PC-9 (cell line): ENCODE measurements at regions not wholly inside any gene's neighbourhood (a gene's known extent, or its start where the extent isn't known, plus 50 kb on each side); places are given as distances from the start of the nearest gene placed in this dataset.

Experiments
- BruUV-seq: library from RNA; stranded (reverse); fragments of 400-500 nt; replicated peaks from 2 replicates; lab custom pipeline; 2021; lab: Mats Ljungman, UMichigan
- CTCF ChIA-PET: fragments of 300-600 bp; sonication (Branson Sonifier 250); formaldehyde crosslinking; loops from one replicate; lab custom pipeline; 2022; ENCODE audit warnings: antibody characterized with exemption; lab: Charles Lee
- POLR2A ChIA-PET: fragments of 300-600 bp; sonication (Branson Sonifier 250); formaldehyde crosslinking; loops from one replicate; lab custom pipeline; 2022; ENCODE audit warnings: antibody characterized with exemption; ENCODE audit not compliant: unreplicated experiment; lab: Charles Lee
- DNase-seq, 2 experiments: peaks; one replicate each; pipeline versions ENCODE4 v3.0.0 to v3.0.0-alpha.2; 2015 to 2022; ENCODE audit warnings: mixed read lengths in 1 of 2
- H2AFZ ChIP-seq: fragments of 200-600 bp; sonication (generic); 2 replicates; pipeline ENCODE4 v1.8.1; 2017; ENCODE audit warnings: antibody characterized with exemption
- H3F3A ChIP-seq: fragments of 200-600 bp; sonication (generic); 2 replicates; pipeline ENCODE4 v1.8.1; 2017; ENCODE audit warnings: antibody characterized with exemption, mild to moderate bottlenecking, low read depth; ENCODE audit not compliant: insufficient read depth
- H3K27ac ChIP-seq: fragments of 200-600 bp; sonication (generic); 2 replicates; pipeline ENCODE4 v1.6.1; 2016; ENCODE audit warnings: mixed run types
- H3K27me3 ChIP-seq: fragments of 200-600 bp; sonication (generic); 2 replicates; pipeline ENCODE4 v1.6.1; 2016; ENCODE audit warnings: low read depth, mixed run types; ENCODE audit not compliant: insufficient read depth
- H3K36me3 ChIP-seq: fragments of 200-600 bp; sonication (generic); 2 replicates; pipeline ENCODE4 v1.6.1; 2016; ENCODE audit warnings: low read depth, mixed run types
- H3K4me1 ChIP-seq: fragments of 200-600 bp; sonication (generic); replicated peaks from 2 replicates; pipeline ENCODE4 v1.6.1; 2016; ENCODE audit warnings: mixed run types; ENCODE audit not compliant: insufficient read depth
- H3K4me2 ChIP-seq: fragments of 200-600 bp; sonication (generic); 2 replicates; pipeline ENCODE4 v1.6.1; 2017; ENCODE audit warnings: mixed run types
- H3K4me3 ChIP-seq: fragments of 200-600 bp; sonication (generic); 2 replicates; pipeline ENCODE4 v1.6.1; 2016; ENCODE audit warnings: mixed run types
- H3K79me2 ChIP-seq: fragments of 200-600 bp; sonication (generic); 2 replicates; pipeline ENCODE4 v1.6.1; 2017; ENCODE audit warnings: low read depth, mixed run types
- H3K9me2 ChIP-seq: fragments of 200-600 bp; sonication (generic); 2 replicates; pipeline ENCODE4 v1.8.1; 2017; ENCODE audit warnings: mild to moderate bottlenecking; ENCODE audit not compliant: insufficient read depth
- H3K9me3 ChIP-seq: fragments of 200-600 bp; sonication (generic); 2 replicates; pipeline ENCODE4 v1.8.1; 2016; ENCODE audit warnings: low read depth; ENCODE audit not compliant: insufficient read depth
- H4K20me1 ChIP-seq: fragments of 200-600 bp; sonication (generic); 2 replicates; pipeline ENCODE4 v1.8.1; 2017; ENCODE audit not compliant: insufficient read depth
- EZH2 ChIP-seq: fragments of 200-600 bp; sonication (generic); IDR thresholded peaks from 2 replicates; pipeline ENCODE4 v1.8.0; 2017; ENCODE audit warnings: antibody characterized with exemption, low read depth
- intact Hi-C: fragments of 100-400 bp; cut with micrococcal nuclease; formaldehyde crosslinking; loops from one replicate; pipeline ENCODE4 v1.10.0; 2022; ENCODE audit not compliant: unreplicated experiment
- TF ChIP-seq, protein P1 (sequence below): fragments of 200-600 bp; sonication (generic); conservative IDR thresholded peaks from 2 replicates; pipeline ENCODE4 v1.6.1; 2017; ENCODE audit warnings: mixed run types, antibody characterized with exemption, mild to moderate bottlenecking, moderate library complexity

DNA sequence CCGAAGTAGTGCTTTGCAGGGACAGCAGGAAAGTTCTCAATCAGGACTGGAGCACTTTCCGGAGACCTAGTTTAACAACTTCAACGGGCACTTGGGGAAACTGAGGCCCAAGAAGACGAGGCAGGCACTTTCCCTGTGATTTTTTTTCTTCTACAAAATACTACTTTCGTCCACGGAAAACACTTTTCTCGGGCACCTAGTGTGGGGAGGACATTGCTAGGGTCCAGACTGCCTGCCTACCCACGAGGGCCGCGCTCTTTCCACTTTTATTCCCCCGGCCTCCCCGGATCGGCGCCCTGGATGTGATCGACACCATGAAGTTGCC is 125.4 kb upstream of the CXorf66 start:
- Histone ChIP-seq H3K4me2 (no peak overlapping the region), H4K20me1 (no peaks in the 10 kb centered on the region), H2AFZ (no peak overlapping the region), H3K79me2 (no peaks in the 10 kb centered on the region), H3K27ac (no peak overlapping the region), H3K36me3 (no peaks in the 10 kb centered on the region), H3K4me3 (no peak overlapping the region), H3K9me2 (no peaks in the 10 kb centered on the region), H3K4me1 (no peaks in the 10 kb centered on the region), H3K9me3 (no peaks in the 10 kb centered on the region), H3F3A (no peaks in the 10 kb centered on the region), H3K27me3 (peaks cover 4% of the 10 kb centered on the region; the same call in 1 of the 2 replicates)
- intact Hi-C loops, result no loop called here
- CTCF ChIA-PET, result no interaction called here
- POLR2A ChIA-PET, result no interaction called here
- DNase-seq, result no peak
- TF ChIP-seq, protein P1, sequence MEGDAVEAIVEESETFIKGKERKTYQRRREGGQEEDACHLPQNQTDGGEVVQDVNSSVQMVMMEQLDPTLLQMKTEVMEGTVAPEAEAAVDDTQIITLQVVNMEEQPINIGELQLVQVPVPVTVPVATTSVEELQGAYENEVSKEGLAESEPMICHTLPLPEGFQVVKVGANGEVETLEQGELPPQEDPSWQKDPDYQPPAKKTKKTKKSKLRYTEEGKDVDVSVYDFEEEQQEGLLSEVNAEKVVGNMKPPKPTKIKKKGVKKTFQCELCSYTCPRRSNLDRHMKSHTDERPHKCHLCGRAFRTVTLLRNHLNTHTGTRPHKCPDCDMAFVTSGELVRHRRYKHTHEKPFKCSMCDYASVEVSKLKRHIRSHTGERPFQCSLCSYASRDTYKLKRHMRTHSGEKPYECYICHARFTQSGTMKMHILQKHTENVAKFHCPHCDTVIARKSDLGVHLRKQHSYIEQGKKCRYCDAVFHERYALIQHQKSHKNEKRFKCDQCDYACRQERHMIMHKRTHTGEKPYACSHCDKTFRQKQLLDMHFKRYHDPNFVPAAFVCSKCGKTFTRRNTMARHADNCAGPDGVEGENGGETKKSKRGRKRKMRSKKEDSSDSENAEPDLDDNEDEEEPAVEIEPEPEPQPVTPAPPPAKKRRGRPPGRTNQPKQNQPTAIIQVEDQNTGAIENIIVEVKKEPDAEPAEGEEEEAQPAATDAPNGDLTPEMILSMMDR, result no peak
- no peak for TF ChIP-seq EZH2
- BruUV-seq, result no TSS peak

DNA sequence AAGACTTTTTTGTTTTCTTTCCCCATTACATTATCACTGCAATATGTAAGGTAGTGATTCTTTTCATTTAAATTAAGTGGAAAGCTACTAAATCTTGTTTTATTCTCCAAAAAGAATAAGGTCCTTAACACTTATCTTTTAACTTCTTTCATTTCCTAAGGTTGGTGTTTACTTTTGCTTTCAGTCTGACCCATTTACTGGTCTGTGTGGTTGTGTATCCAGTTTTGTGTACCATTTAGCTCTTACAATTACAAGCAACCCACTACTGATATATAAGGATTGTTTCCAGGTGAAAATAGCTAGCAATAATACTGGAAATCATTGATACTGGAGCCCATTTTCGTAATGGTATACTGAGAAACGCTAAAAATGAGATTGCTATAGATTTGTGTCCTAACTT is 123.1 kb upstream of the CXorf66 start:
- no peak for DNase-seq
- ChIA-PET CTCF (no interaction called here), POLR2A (no interaction called here)
- intact Hi-C loops, result no loop called here
- Histone ChIP-seq H3K4me2 (no peak overlapping the region), H3K79me2 (no peaks in the 10 kb centered on the region), H2AFZ (no peak overlapping the region), H3K4me3 (no peak overlapping the region), H3K9me3 (no peaks in the 10 kb centered on the region), H4K20me1 (no peaks in the 10 kb centered on the region), H3K36me3 (no peaks in the 10 kb centered on the region), H3K27me3 (no peaks in the 10 kb centered on the region), H3K9me2 (no peaks in the 10 kb centered on the region), H3K4me1 (no peaks in the 10 kb centered on the region), H3F3A (no peaks in the 10 kb centered on the region), H3K27ac (no peak overlapping the region)
- BruUV-seq, result no TSS peak
- TF ChIP-seq EZH2, result no peak
- TF ChIP-seq, protein P1, result no peak

DNA sequence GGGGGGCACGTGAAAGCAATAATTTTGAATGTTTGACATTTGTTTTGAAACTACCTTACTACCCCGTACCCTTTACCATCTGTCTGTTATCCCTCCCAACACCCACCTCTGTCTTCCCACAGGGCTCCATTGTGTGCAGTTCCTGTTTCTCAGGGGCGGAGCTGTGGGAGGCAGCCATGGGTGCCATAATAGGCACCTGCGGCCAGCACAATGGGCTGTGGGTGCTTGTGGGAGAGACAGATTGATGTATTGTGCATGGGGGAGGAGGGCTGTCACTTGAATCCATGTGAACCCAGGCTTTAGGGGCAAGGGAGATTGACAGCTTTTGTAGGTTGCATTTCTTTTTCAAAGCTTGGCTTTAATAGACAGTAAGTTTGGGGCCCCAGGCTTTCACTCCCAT is 122.6 kb upstream of the CXorf66 start:
- ChIA-PET CTCF (no interaction called here), POLR2A (no interaction called here)
- H3K27me3 ChIP-seq, result no peaks in the 10 kb centered on the region
- H4K20me1 ChIP-seq, result no peaks in the 10 kb centered on the region
- no peaks in the 10 kb centered on the region for H3K36me3 ChIP-seq
- no peak for DNase-seq
- no TSS peak for BruUV-seq
- no peak overlapping the region for H3K27ac ChIP-seq
- intact Hi-C loops, result no loop called here
- H3K4me2 ChIP-seq, result no peak overlapping the region
- no peaks in the 10 kb centered on the region for H3K9me3 ChIP-seq
- H2AFZ ChIP-seq, result no peak overlapping the region
- TF ChIP-seq, protein P1, result no peak
- TF ChIP-seq EZH2, result no peak
- no peaks in the 10 kb centered on the region for H3K79me2 ChIP-seq
- H3F3A ChIP-seq, result no peaks in the 10 kb centered on the region
- H3K9me2 ChIP-seq, result no peaks in the 10 kb centered on the region
- no peak overlapping the region for H3K4me3 ChIP-seq
- no peaks in the 10 kb centered on the region for H3K4me1 ChIP-seq
